ENCODE measurements at regions not wholly inside any gene's neighbourhood (a gene's known extent, or its start where the extent isn't known, plus 50 kb on each side); places are given as distances from the start of the nearest gene placed in this dataset.

GRCh38 chr3:170705131-170705530 is 119.3 kb upstream of the SLC7A14 start:
- Histone ChIP-seq H3K4me1 (ENCODE audit: control insufficient read depth, insufficient read depth, low read length, poor library complexity, severe bottlenecking) (peaks cover 4% of the 10 kb centered on the region), H3K9me3 (ENCODE audit: control insufficient read depth, low read length) (peaks cover 9% of the 10 kb centered on the region), H3K4me3 (ENCODE audit: extremely low read depth, insufficient read depth, low read length, poor library complexity, severe bottlenecking) (no peak overlapping the region), H3K27ac (ENCODE audit: low read depth, low read length, severe bottlenecking) (no peak overlapping the region), H3K36me3 (ENCODE audit: control insufficient read depth, insufficient read depth, low read length) (no peaks in the 10 kb centered on the region)
- WGBS, 2 experiments (ENCODE audit: insufficient coverage in 2 of 2), result 100% methylated on average over 1 of the region's 5 CpGs; no CpG with 5 or more reads in 1 of the 2 experiments

DNA sequence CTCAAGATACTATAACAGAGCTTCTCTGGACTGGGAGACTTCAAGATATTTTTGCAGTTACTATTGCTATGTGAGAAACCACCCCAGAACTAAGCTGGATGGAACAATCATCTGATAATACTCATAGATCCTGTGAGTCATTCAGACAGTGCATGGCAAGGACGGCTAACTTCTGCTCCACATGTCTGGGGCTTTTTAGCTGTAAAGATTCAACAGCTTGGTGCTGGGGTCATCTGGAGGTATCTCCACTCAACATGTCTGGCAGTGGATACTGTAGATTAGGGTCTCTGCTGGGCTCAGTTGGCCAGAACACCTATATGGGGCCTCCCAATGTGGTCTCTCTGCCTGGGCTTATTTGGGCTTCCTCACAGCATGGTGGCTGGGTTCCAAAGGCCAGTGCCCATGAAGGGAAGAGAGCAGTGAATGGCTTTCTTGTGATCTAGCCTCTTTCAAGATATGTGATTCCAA is 117.3 kb upstream of the SLC7A14 start:
- WGBS, 2 experiments (ENCODE audit: insufficient coverage in 2 of 2), result 88 to 100% methylated on average over 1 of the region's 1 CpG
- no peaks in the 10 kb centered on the region for H3K9me3 ChIP-seq (ENCODE audit: control insufficient read depth, low read length)

GRCh38 chr3:170701696-170702678 is 116.1 kb upstream of the SLC7A14 start:
- H3K4me3 ChIP-seq (ENCODE audit: extremely low read depth, insufficient read depth, low read length, poor library complexity, severe bottlenecking), result no peak overlapping the region
- no peaks in the 10 kb centered on the region for H3K9me3 ChIP-seq (ENCODE audit: control insufficient read depth, low read length)
- peaks cover 8% of the 10 kb centered on the region for H3K4me1 ChIP-seq (ENCODE audit: control insufficient read depth, insufficient read depth, low read length, poor library complexity, severe bottlenecking)
- H3K27ac ChIP-seq (ENCODE audit: low read depth, low read length, severe bottlenecking), result no peak overlapping the region
- H3K36me3 ChIP-seq (ENCODE audit: control insufficient read depth, insufficient read depth, low read length), result no peaks in the 10 kb centered on the region
- WGBS, 2 experiments (ENCODE audit: insufficient coverage in 2 of 2), result 57 to 60% methylated on average over 1 of the region's 4 CpGs

More for the DNA sequence above, 117.3 kb upstream of the SLC7A14 start:
- Histone ChIP-seq H3K36me3 (ENCODE audit: control insufficient read depth, insufficient read depth, low read length) (no peaks in the 10 kb centered on the region), H3K27ac (ENCODE audit: low read depth, low read length, severe bottlenecking) (no peak overlapping the region), H3K4me3 (ENCODE audit: extremely low read depth, insufficient read depth, low read length, poor library complexity, severe bottlenecking) (no peak overlapping the region), H3K4me1 (ENCODE audit: control insufficient read depth, insufficient read depth, low read length, poor library complexity, severe bottlenecking) (peaks cover 4% of the 10 kb centered on the region)

DNA sequence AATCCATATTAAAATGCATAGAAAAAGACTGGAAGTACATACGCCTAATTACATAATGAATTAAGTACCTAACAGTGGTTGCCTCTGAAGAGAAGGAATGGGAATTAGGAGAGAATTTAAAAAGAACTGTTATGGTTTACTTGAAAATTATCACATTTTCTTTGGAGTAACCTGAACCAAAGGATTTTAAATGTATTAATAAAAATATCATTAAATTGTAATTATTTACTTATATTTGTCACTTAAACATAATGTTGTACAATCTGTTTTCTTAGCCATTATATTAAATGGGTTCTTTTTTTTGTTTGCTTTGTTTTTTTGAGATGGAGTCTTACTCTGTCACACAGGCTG is 114.2 kb upstream of the SLC7A14 start:
- no CpG with 5 or more reads among the region's 1 CpG for WGBS, 2 experiments (ENCODE audit: insufficient coverage in 2 of 2)
- no peaks in the 10 kb centered on the region for H3K36me3 ChIP-seq (ENCODE audit: control insufficient read depth, insufficient read depth, low read length)
- H3K9me3 ChIP-seq (ENCODE audit: control insufficient read depth, low read length), result no peaks in the 10 kb centered on the region
- no peak overlapping the region for H3K27ac ChIP-seq (ENCODE audit: low read depth, low read length, severe bottlenecking)
- peaks cover 8% of the 10 kb centered on the region for H3K4me1 ChIP-seq (ENCODE audit: control insufficient read depth, insufficient read depth, low read length, poor library complexity, severe bottlenecking)
- no peak overlapping the region for H3K4me3 ChIP-seq (ENCODE audit: extremely low read depth, insufficient read depth, low read length, poor library complexity, severe bottlenecking)

DNA sequence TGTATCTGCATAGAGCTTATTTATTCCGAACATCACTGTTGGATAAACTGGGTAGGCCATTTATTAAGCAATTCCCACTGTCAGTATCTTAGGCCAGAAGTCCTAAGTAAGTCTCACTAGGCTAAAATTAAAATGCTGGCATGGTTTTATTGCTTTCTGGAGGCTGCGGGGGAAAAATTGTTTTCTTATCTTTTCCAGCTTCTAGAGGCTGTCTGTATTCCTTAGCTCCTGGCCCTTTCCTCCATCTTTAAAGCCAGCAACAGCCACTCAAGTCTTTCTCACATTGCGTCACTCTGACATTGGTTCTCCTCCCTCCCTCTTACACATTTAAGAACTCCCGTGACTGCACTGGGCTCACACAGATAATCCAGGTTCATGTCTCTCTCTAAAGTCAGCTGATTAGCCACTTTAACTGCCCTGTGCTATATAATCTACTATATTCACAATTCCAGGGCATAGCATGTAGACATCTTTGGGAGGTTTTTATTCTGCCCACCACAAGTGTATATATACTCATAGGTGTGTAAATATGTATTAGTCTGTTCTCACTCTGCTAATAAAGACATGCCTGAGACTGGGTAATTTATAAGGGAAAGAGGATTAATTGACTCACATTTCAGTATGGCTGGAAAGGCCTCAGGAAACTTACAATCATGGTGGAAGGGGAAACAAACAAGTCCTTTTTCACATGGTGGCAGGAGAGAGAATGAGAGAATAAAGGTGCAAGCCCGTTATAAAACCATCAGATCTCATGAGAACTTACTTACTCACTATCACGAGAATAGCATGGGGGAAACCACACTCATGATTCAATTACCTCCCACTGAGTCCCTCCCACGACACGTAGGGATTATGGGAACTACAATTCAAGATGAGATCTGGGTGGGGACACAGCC is 113.5 kb upstream of the SLC7A14 start:
- 80 to 91% methylated on average over 3 to 5 of the region's 8 CpGs for WGBS, 2 experiments (ENCODE audit: insufficient coverage in 2 of 2)
- H3K9me3 ChIP-seq (ENCODE audit: control insufficient read depth, low read length), result no peaks in the 10 kb centered on the region
- no peak overlapping the region for H3K4me3 ChIP-seq (ENCODE audit: extremely low read depth, insufficient read depth, low read length, poor library complexity, severe bottlenecking)
- H3K27ac ChIP-seq (ENCODE audit: low read depth, low read length, severe bottlenecking), result no peak overlapping the region
- H3K36me3 ChIP-seq (ENCODE audit: control insufficient read depth, insufficient read depth, low read length), result no peaks in the 10 kb centered on the region
- H3K4me1 ChIP-seq (ENCODE audit: control insufficient read depth, insufficient read depth, low read length, poor library complexity, severe bottlenecking), result peaks cover 8% of the 10 kb centered on the region

DNA sequence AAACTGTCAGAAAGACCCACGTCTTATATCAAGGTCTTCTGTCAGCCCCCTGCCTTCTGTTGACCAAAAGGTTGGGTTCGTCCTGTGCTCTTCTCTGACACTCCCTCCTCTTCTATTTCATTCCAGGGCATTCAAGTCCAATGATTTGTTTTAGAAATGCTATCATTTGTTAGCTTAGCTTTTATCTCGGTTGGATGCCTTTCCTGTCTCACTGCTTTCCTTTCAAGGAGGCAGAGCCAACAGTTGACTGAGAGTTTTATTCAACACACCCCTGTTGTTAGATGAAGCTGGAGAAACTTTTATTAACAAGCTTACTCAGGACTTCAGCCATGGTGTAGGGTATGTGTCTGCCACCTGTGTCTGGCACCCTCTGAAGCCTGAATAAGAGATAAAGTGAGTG is 112.0 kb upstream of the SLC7A14 start:
- peaks cover 5% of the 10 kb centered on the region for H3K4me1 ChIP-seq (ENCODE audit: control insufficient read depth, insufficient read depth, low read length, poor library complexity, severe bottlenecking)
- H3K36me3 ChIP-seq (ENCODE audit: control insufficient read depth, insufficient read depth, low read length), result no peaks in the 10 kb centered on the region
- no peak overlapping the region for H3K4me3 ChIP-seq (ENCODE audit: extremely low read depth, insufficient read depth, low read length, poor library complexity, severe bottlenecking)
- 49 to 55% methylated on average over 1 to 2 of the region's 3 CpGs for WGBS, 2 experiments (ENCODE audit: insufficient coverage in 2 of 2)
- no peak overlapping the region for H3K27ac ChIP-seq (ENCODE audit: low read depth, low read length, severe bottlenecking)
- H3K9me3 ChIP-seq (ENCODE audit: control insufficient read depth, low read length), result no peaks in the 10 kb centered on the region

DNA sequence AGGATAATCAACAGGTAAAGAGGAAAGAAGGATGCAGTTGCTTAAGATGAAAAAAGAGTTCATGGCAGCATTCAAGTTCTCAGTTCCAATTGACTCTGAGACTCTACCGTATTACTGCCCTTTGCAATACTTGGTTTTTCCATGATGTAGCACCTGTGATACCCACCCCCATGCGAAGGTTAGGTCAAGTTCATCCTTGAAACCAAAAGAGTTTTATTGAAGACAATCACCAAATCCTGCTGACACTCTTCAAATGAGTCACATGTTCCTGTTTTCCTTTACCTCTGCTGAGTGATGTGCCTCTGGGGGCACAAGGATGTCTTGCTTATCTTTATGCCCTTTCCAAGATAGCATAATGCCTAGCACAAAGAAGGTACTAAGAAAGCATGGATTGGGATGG is 111.3 kb upstream of the SLC7A14 start:
- Histone ChIP-seq H3K36me3 (ENCODE audit: control insufficient read depth, insufficient read depth, low read length) (no peaks in the 10 kb centered on the region), H3K4me1 (ENCODE audit: control insufficient read depth, insufficient read depth, low read length, poor library complexity, severe bottlenecking) (peaks cover 5% of the 10 kb centered on the region), H3K4me3 (ENCODE audit: extremely low read depth, insufficient read depth, low read length, poor library complexity, severe bottlenecking) (no peak overlapping the region), H3K27ac (ENCODE audit: low read depth, low read length, severe bottlenecking) (no peak overlapping the region), H3K9me3 (ENCODE audit: control insufficient read depth, low read length) (no peaks in the 10 kb centered on the region)
- 94 to 97% methylated on average over 2 of the region's 2 CpGs for WGBS, 2 experiments (ENCODE audit: insufficient coverage in 2 of 2)

- H3K27ac ChIP-seq (ENCODE audit: low read depth, low read length, severe bottlenecking), result no peak overlapping the region
Observed at GRCh38 chr3:170695486-170696064, 109.7 kb upstream of the SLC7A14 start.

GRCh38 chr3:170692720-170693119 is 106.8 kb upstream of the SLC7A14 start:
- WGBS, 2 experiments (ENCODE audit: insufficient coverage in 2 of 2), result 83 to 100% methylated on average over 2 of the region's 2 CpGs
- Histone ChIP-seq H3K4me3 (ENCODE audit: extremely low read depth, insufficient read depth, low read length, poor library complexity, severe bottlenecking) (no peak overlapping the region), H3K27ac (ENCODE audit: low read depth, low read length, severe bottlenecking) (no peak overlapping the region), H3K4me1 (ENCODE audit: control insufficient read depth, insufficient read depth, low read length, poor library complexity, severe bottlenecking) (peaks cover 12% of the 10 kb centered on the region), H3K36me3 (ENCODE audit: control insufficient read depth, insufficient read depth, low read length) (no peaks in the 10 kb centered on the region), H3K9me3 (ENCODE audit: control insufficient read depth, low read length) (no peaks in the 10 kb centered on the region)

More at GRCh38 chr3:170695486-170696064, 109.7 kb upstream of the SLC7A14 start:
- Histone ChIP-seq H3K4me3 (ENCODE audit: extremely low read depth, insufficient read depth, low read length, poor library complexity, severe bottlenecking) (no peak overlapping the region), H3K9me3 (ENCODE audit: control insufficient read depth, low read length) (no peaks in the 10 kb centered on the region), H3K4me1 (ENCODE audit: control insufficient read depth, insufficient read depth, low read length, poor library complexity, severe bottlenecking) (peaks cover 5% of the 10 kb centered on the region), H3K36me3 (ENCODE audit: control insufficient read depth, insufficient read depth, low read length) (no peaks in the 10 kb centered on the region)
- WGBS, 2 experiments (ENCODE audit: insufficient coverage in 2 of 2), result no CpG with 5 or more reads among the region's 3 CpGs

DNA sequence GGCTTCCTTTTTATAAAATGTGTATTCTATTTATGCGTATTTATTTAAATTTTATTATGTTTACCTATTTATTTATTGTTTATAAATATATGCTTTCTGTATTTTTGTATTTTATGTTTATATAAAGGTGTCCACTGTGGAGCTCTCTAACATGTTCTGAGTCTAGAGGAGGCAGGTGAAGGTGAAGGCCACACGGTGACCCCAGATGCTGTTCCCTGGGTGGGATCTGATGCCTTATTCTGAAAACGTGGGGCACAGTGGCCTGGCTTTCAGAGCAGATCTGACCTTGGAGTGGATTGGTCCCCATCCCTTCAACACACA is 104.7 kb upstream of the SLC7A14 start:
- no peak overlapping the region for H3K4me3 ChIP-seq (ENCODE audit: extremely low read depth, insufficient read depth, low read length, poor library complexity, severe bottlenecking)
- no peak overlapping the region for H3K27ac ChIP-seq (ENCODE audit: low read depth, low read length, severe bottlenecking)
- 81 to 86% methylated on average over 1 to 2 of the region's 3 CpGs for WGBS, 2 experiments (ENCODE audit: insufficient coverage in 2 of 2)
- no peaks in the 10 kb centered on the region for H3K36me3 ChIP-seq (ENCODE audit: control insufficient read depth, insufficient read depth, low read length)
- H3K4me1 ChIP-seq (ENCODE audit: control insufficient read depth, insufficient read depth, low read length, poor library complexity, severe bottlenecking), result peaks cover 10% of the 10 kb centered on the region
- no peaks in the 10 kb centered on the region for H3K9me3 ChIP-seq (ENCODE audit: control insufficient read depth, low read length)
